OCI-LY3 (cell line): ENCODE measurements at regions not wholly inside any gene's neighbourhood (a gene's known extent, or its start where the extent isn't known, plus 50 kb on each side); places are given as distances from the start of the nearest gene placed in this dataset.

Source experiments
- H2AFZ ChIP-seq: fragments of 200-600, 300-600 bp; shearing (Covaris generic); 2 replicates; pipeline ENCODE4 v1.6.0; 2014; ENCODE audit warnings: antibody characterized with exemption, low read depth, low read length
- H3K27ac ChIP-seq: fragments of 200-600, 300-600 bp; sonication (generic); 2 replicates; pipeline ENCODE4 v1.5.1; 2014; ENCODE audit warnings: mild to moderate bottlenecking, low read length, moderate library complexity, mixed read lengths
- H3K27me3 ChIP-seq: fragments of 200-600, 300-600 bp; sonication (generic); 2 replicates; pipeline ENCODE4 v1.6.1; 2014; ENCODE audit warnings: low read depth, low read length, mixed read lengths
- H3K36me3 ChIP-seq: fragments of 200-600, 300-600 bp; sonication (generic); replicated peaks from 2 replicates; pipeline ENCODE3; 2014; ENCODE audit warnings: low read depth, low read length, mixed read lengths
- H3K4me1 ChIP-seq: fragments of 300-600, 200-600 bp; sonication (generic); 2 replicates; pipeline ENCODE4 v1.6.1; 2014; ENCODE audit warnings: low read length, mixed read lengths
- H3K4me2 ChIP-seq: fragments of 200-600, 300-600 bp; sonication (generic); 2 replicates; pipeline ENCODE4 v1.6.1; 2014; ENCODE audit warnings: low read length, mixed read lengths
- H3K4me3 ChIP-seq: fragments of 300-600, 200-600 bp; sonication (generic); 2 replicates; pipeline ENCODE4 v1.5.1; 2014; ENCODE audit warnings: antibody characterized with exemption, mild to moderate bottlenecking, low read length, moderate library complexity
- H3K79me2 ChIP-seq: fragments of 300-600, 200-600 bp; shearing (Covaris generic); 2 replicates; pipeline ENCODE4 v1.6.1; 2014; ENCODE audit warnings: mild to moderate bottlenecking, low read length, mixed read lengths
- H3K9ac ChIP-seq: fragments of 300-600, 200-600 bp; shearing (Covaris generic); 2 replicates; pipeline ENCODE4 v1.6.0; 2014; ENCODE audit warnings: mild to moderate bottlenecking, low read length, moderate library complexity
- H3K9me3 ChIP-seq: fragments of 200-600, 300-600 bp; shearing (Covaris generic); 2 replicates; pipeline ENCODE4 v1.6.1; 2014; ENCODE audit warnings: low read length, mixed read lengths; ENCODE audit not compliant: insufficient read depth
- H4K20me1 ChIP-seq: fragments of 200-600, 300-600 bp; sonication (generic); 2 replicates; pipeline ENCODE4 v1.6.1; 2016; ENCODE audit warnings: low read length, mixed read lengths; ENCODE audit not compliant: insufficient read depth
- CTCF ChIP-seq: fragments of 200-600, 300-600 bp; sonication (generic); IDR thresholded peaks from 2 replicates; pipeline ENCODE4 v1.5.1; 2014; ENCODE audit warnings: antibody characterized with exemption, low read length, low read depth
- EZH2phosphoT487 ChIP-seq: fragments of 200-600 bp; shearing (Covaris generic); IDR thresholded peaks from 2 replicates; pipeline ENCODE4 v1.6.1; 2018; ENCODE audit warnings: antibody characterized with exemption, mixed run types, low read depth

- TF ChIP-seq EZH2phosphoT487 (no peak), CTCF (no peak)
- H4K20me1 ChIP-seq: no peaks in the 10 kb centered on the region
- peaks cover 8% of the 10 kb centered on the region; the same call in 1 of the 2 replicates for H3K27me3 ChIP-seq
- no peak overlapping the region for H3K9ac ChIP-seq
- H3K4me1 ChIP-seq: no peaks in the 10 kb centered on the region
- H3K4me2 ChIP-seq: no peak overlapping the region
- H2AFZ ChIP-seq: no peak overlapping the region
- no peaks in the 10 kb centered on the region for H3K79me2 ChIP-seq
- H3K36me3 ChIP-seq: no peaks in the 10 kb centered on the region
- H3K9me3 ChIP-seq: no peaks in the 10 kb centered on the region
- H3K4me3 ChIP-seq: no peak overlapping the region
- H3K27ac ChIP-seq: no peak overlapping the region
Measured at GRCh38 chr18:22549260-22549937, 131.7 kb upstream of the CTAGE1 start.

GRCh38 chr18:22550366-22550765 lies 132.7 kb upstream of the CTAGE1 start:
- H3K27ac ChIP-seq: no peak overlapping the region

DNA sequence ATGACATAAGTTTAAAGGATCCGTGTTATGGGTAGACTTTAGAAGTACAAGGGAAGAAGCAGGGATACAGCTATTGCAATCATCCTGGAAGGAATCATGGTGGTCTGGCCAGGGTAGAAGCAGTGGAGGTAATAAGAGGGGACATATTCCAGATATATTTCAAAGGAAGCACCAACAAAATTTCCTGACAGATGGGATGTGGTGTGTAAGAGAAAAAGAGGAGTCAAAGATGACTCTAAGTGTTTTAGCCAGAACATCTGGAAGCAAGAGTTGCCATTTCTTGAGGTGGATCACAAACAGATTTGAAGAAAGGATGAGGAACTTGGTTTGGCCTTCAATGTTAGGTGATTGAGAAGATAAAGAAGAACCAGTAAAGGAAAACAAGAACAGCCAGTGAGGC lies 133.1 kb upstream of the CTAGE1 start:
- Histone ChIP-seq H3K4me3 (no peak overlapping the region), H3K4me2 (no peak overlapping the region), H3K9me3 (no peaks in the 10 kb centered on the region), H3K4me1 (no peaks in the 10 kb centered on the region), H3K79me2 (no peaks in the 10 kb centered on the region), H3K27ac (no peak overlapping the region), H3K36me3 (no peaks in the 10 kb centered on the region), H3K27me3 (peaks cover 8% of the 10 kb centered on the region; the same call in 1 of the 2 replicates), H4K20me1 (no peaks in the 10 kb centered on the region), H2AFZ (no peak overlapping the region), H3K9ac (no peak overlapping the region)
- TF ChIP-seq EZH2phosphoT487: no peak
- TF ChIP-seq CTCF: no peak

More at GRCh38 chr18:22550366-22550765, 132.7 kb upstream of the CTAGE1 start:
- H3K36me3 ChIP-seq: no peaks in the 10 kb centered on the region
- peaks cover 8% of the 10 kb centered on the region; the same call in 1 of the 2 replicates for H3K27me3 ChIP-seq
- H4K20me1 ChIP-seq: no peaks in the 10 kb centered on the region
- H3K9ac ChIP-seq: no peak overlapping the region
- no peak overlapping the region for H2AFZ ChIP-seq
- no peaks in the 10 kb centered on the region for H3K4me1 ChIP-seq
- no peaks in the 10 kb centered on the region for H3K9me3 ChIP-seq
- H3K4me3 ChIP-seq: no peak overlapping the region
- TF ChIP-seq CTCF: no peak
- TF ChIP-seq EZH2phosphoT487: no peak
- H3K79me2 ChIP-seq: no peaks in the 10 kb centered on the region
- no peak overlapping the region for H3K4me2 ChIP-seq

DNA sequence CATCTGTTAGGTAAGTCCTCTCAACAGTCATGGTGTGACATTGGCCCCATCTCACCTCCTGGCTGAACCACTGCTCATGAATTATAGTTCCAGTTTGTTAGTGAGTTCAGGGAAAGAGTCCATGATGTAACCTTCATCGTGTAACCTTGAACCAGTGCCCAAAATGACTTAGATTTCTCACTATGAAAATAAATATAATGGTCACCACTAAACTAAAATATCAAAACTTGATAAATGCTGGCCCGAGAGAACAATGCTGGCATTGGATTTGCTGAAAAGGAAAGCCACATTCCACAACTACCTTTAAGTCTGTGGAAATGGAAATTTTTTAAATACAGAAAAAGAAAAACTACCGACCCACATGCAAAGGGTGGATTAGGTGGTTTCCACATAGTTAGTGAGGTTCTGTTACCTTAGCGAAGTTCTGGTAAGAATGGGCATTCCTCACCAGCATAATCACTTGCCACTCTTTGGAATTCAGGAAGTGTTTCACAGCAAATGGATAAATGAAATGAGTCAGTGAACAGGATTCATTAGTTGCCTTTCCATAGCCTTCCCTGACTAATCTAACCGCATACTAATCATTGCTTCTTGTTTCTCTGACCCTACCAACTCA lies 133.9 kb upstream of the CTAGE1 start:
- peaks cover 8% of the 10 kb centered on the region; the same call in 1 of the 2 replicates for H3K27me3 ChIP-seq
- no peak overlapping the region for H3K27ac ChIP-seq
- peaks cover 3% of the 10 kb centered on the region for H3K4me1 ChIP-seq
- no peak for TF ChIP-seq CTCF
- TF ChIP-seq EZH2phosphoT487: no peak
- H2AFZ ChIP-seq: no peak overlapping the region
- H3K79me2 ChIP-seq: no peaks in the 10 kb centered on the region
- no peaks in the 10 kb centered on the region for H3K36me3 ChIP-seq
- H3K4me3 ChIP-seq: no peak overlapping the region
- H3K4me2 ChIP-seq: no peak overlapping the region
- no peaks in the 10 kb centered on the region for H4K20me1 ChIP-seq
- no peaks in the 10 kb centered on the region for H3K9me3 ChIP-seq
- no peak overlapping the region for H3K9ac ChIP-seq
